GM13977 (cell line): ENCODE measurements at regions not wholly inside any gene's neighbourhood (a gene's known extent, or its start where the extent isn't known, plus 50 kb on each side); places are given as distances from the start of the nearest gene placed in this dataset.

ENCODE experiments used
- DNase-seq: peaks from one replicate; pipeline ENCODE4 v3.0.0; 2012; ENCODE audit warnings: low spot score
- CTCF ChIP-seq: IDR thresholded peaks from 2 replicates; pipeline ENCODE4 v1.5.1; 2012; ENCODE audit warnings: mild to moderate bottlenecking, control low read depth; ENCODE audit not compliant: insufficient read depth; ENCODE audit errors: extremely low read depth, missing control alignments
- in situ Hi-C: fragments of 300-500 bp; cut with MboI; formaldehyde crosslinking; loops from one replicate; pipeline ENCODE4 v1.12.0; 2022; ENCODE audit warnings: low sequenced_read_pairs, low pct_unique_long_range_greater_than_20kb, mixed read lengths, inconsistent platforms; ENCODE audit not compliant: unreplicated experiment

GRCh38 chr2:15681089-15681885 is 89.6 kb downstream of the DDX1 start:
- no peak for DNase-seq
- in situ Hi-C loops: no loop called here
- no peak for TF ChIP-seq CTCF

GRCh38 chr2:15682354-15682753 is 90.7 kb downstream of the DDX1 start:
- TF ChIP-seq CTCF: no peak
- in situ Hi-C loops: no loop called here
- no peak for DNase-seq

- in situ Hi-C loops: no loop called here
- DNase-seq: no peak
- no peak for TF ChIP-seq CTCF
Observed at GRCh38 chr2:15684161-15685039, 92.7 kb downstream of the DDX1 start.

- no peak for DNase-seq
- in situ Hi-C loops: no loop called here
- no peak for TF ChIP-seq CTCF
Observed at GRCh38 chr2:15685143-15685542, 93.5 kb downstream of the DDX1 start.

GRCh38 chr2:15686643-15687042 is 95.0 kb downstream of the DDX1 start:
- in situ Hi-C loops: no loop called here
- no peak for DNase-seq
- no peak for TF ChIP-seq CTCF

- DNase-seq: no peak
- TF ChIP-seq CTCF: no peak
- in situ Hi-C loops: no loop called here
Observed at GRCh38 chr2:15687243-15687642, 95.6 kb downstream of the DDX1 start.
